ENCODE measurements at regions not wholly inside any gene's neighbourhood (a gene's known extent, or its start where the extent isn't known, plus 50 kb on each side); places are given as distances from the start of the nearest gene placed in this dataset.

GRCh38 chr15:95259965-95260364 lies 1028.6 kb downstream of the MCTP2 start:
- no peak for DNase-seq
- Histone ChIP-seq H3K36me3 (no peaks in the 10 kb centered on the region), H3K27me3 (no peaks in the 10 kb centered on the region), H3K27ac (peak overlapping the region; percentile 15), H3K4me1 (peaks cover 11% of the 10 kb centered on the region), H3K4me3 (no peak overlapping the region), H3K9me3 (no peaks in the 10 kb centered on the region)
- intact Hi-C loops (cut with DNase I): loop anchor here (10.0 kb wide), 1 partner anchor 1085 kb away; no protein-coding TSS in a partner anchor
- no peak for TF ChIP-seq CTCF (IDR thresholded peaks at IDR 0.05)
- ATAC-seq: peak; percentile 12

GRCh38 chr15:95260856-95261255 lies 1029.5 kb downstream of the MCTP2 start:
- no peak overlapping the region for H3K27ac ChIP-seq
- H3K9me3 ChIP-seq: no peaks in the 10 kb centered on the region
- no peak for TF ChIP-seq CTCF (IDR thresholded peaks at IDR 0.05)
- H3K36me3 ChIP-seq: no peaks in the 10 kb centered on the region
- intact Hi-C loops (cut with DNase I): no loop called here
- H3K4me1 ChIP-seq: peaks cover 17% of the 10 kb centered on the region
- no peak for DNase-seq
- H3K4me3 ChIP-seq: no peak overlapping the region
- no peak for ATAC-seq
- no peaks in the 10 kb centered on the region for H3K27me3 ChIP-seq

DNA sequence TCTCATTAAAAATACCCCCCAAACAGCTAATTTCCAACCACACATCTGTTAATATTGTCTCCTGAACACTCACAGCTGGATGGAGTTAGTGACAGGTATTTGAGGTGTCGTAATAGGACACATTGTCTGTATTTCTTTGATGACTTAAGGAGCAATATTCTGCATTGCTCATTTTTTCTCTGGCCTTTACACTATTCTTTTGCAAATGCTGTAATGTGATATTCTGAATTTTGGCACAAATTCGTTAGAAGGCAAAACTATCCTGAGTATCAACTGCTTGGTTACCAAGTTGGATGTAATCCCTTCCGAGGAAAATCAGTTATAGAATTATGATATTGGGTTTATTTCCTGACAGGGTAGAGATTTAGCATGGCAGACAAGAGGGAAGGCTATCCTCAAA lies 1030.2 kb downstream of the MCTP2 start:
- peak overlapping the region; percentile 52 for H3K27ac ChIP-seq
- no peak overlapping the region for H3K4me3 ChIP-seq
- no peaks in the 10 kb centered on the region for H3K9me3 ChIP-seq
- H3K27me3 ChIP-seq: no peaks in the 10 kb centered on the region
- intact Hi-C loops (cut with DNase I): no loop called here
- DNase-seq (no peak), ATAC-seq (no peak)
- H3K36me3 ChIP-seq: no peaks in the 10 kb centered on the region
- no peak for TF ChIP-seq CTCF (IDR thresholded peaks at IDR 0.05)
- H3K4me1 ChIP-seq: peaks cover 17% of the 10 kb centered on the region

- intact Hi-C loops (cut with DNase I): no loop called here
- no peak for TF ChIP-seq CTCF (IDR thresholded peaks at IDR 0.05)
- H3K36me3 ChIP-seq: no peaks in the 10 kb centered on the region
- no peak overlapping the region for H3K4me3 ChIP-seq
- DNase-seq: no peak
- H3K27ac ChIP-seq: peak overlapping the region; percentile 52
- no peaks in the 10 kb centered on the region for H3K27me3 ChIP-seq
- ATAC-seq: no peak
- H3K9me3 ChIP-seq: no peaks in the 10 kb centered on the region
- H3K4me1 ChIP-seq: peaks cover 17% of the 10 kb centered on the region
These were observed 1030.6 kb downstream of the MCTP2 start for GRCh38 chr15:95261968-95262367.

DNA sequence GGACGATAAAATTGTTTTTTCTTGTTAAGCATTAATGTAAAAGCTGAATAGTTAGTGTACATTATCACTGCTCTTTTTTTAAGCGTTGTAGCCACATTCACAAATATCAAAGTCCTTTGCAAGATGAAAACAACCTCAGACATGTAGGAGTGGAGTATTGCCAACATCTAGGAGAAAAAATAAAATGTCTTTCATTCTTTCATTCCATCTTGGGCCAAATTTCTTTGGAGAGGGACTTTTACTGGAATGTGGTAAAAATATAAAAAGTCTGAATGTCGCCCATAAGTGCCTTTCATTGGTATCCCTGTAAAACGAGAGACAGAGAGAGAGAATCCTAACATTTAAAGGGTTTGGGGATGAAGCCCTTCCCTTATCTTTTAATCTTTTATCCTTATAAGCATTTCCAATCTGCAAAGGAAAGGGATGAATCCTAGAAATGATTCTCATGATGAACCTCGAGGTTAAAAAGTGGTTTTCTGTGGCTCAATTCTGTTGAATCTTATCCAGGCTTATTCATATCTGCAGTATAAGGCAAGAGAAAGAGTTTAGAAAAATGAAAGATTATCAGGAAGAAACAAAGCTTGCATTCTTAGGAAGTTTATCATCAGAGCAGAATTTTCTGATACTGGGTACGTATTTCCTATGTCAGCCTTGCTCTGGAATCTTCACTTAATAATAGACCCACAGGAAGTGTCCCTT lies 1031.7 kb downstream of the MCTP2 start:
- Histone ChIP-seq H3K9me3 (no peaks in the 10 kb centered on the region), H3K27ac (peak overlapping the region; percentile 61), H3K27me3 (no peaks in the 10 kb centered on the region), H3K4me3 (no peak overlapping the region), H3K36me3 (no peaks in the 10 kb centered on the region), H3K4me1 (peaks cover 17% of the 10 kb centered on the region)
- no peak for DNase-seq
- intact Hi-C loops (cut with DNase I): no loop called here
- TF ChIP-seq CTCF (IDR thresholded peaks at IDR 0.05): no peak
- no peak for ATAC-seq

DNA sequence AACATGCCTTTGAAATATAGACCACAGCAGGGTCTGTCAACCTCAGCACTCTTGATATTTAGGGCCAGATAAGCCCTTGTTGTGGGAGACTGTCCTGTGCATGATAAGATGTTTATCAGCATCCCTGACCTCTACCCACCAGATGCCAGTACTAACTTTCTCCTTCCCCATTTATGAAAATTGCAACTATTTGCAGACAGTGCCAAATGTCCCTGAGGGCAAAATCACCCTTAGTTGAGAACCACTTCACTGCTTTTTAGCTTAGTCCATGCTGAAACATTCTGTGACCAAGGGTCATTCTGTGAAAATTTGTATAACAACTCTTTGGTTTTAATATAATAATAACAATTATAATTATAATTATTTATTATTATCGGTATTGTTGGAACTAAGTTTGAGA lies 1032.4 kb downstream of the MCTP2 start:
- intact Hi-C loops (cut with DNase I): no loop called here
- no peak for TF ChIP-seq CTCF (IDR thresholded peaks at IDR 0.05)
- H3K4me1 ChIP-seq: peaks cover 17% of the 10 kb centered on the region
- DNase-seq (no peak), ATAC-seq (no peak)
- H3K4me3 ChIP-seq: no peak overlapping the region
- no peaks in the 10 kb centered on the region for H3K36me3 ChIP-seq
- no peaks in the 10 kb centered on the region for H3K9me3 ChIP-seq
- no peaks in the 10 kb centered on the region for H3K27me3 ChIP-seq
- peak overlapping the region; percentile 61 for H3K27ac ChIP-seq
